Loucy (cell line): ENCODE measurements at regions not wholly inside any gene's neighbourhood (a gene's known extent, or its start where the extent isn't known, plus 50 kb on each side); places are given as distances from the start of the nearest gene placed in this dataset.

Experiments used
- H2AFZ ChIP-seq: fragments of 200-600 bp; sonication (generic); 2 replicates; pipeline ENCODE4 v1.6.0; 2016; ENCODE audit warnings: antibody characterized with exemption, mild to moderate bottlenecking, low read length, moderate library complexity
- H3F3A ChIP-seq: fragments of 200-600 bp; 2 replicates; pipeline ENCODE4 v1.6.0; 2016; ENCODE audit warnings: antibody characterized with exemption, low read depth, mild to moderate bottlenecking
- H3K27me3 ChIP-seq: fragments of 200-600 bp; sonication (generic); 2 replicates; pipeline ENCODE4 v1.6.1; 2014; ENCODE audit warnings: low read length, mild to moderate bottlenecking; ENCODE audit not compliant: insufficient read depth, poor library complexity, severe bottlenecking
- H3K36me3 ChIP-seq: fragments of 200-600 bp; sonication (generic); 2 replicates; pipeline ENCODE4 v1.6.1; 2016; ENCODE audit warnings: low read length; ENCODE audit not compliant: insufficient read depth
- H3K4me1 ChIP-seq: fragments of 200-600 bp; sonication (generic); 2 replicates; pipeline ENCODE4 v1.5.1; 2014; ENCODE audit warnings: low read length, mild to moderate bottlenecking; ENCODE audit not compliant: insufficient read depth, poor library complexity, severe bottlenecking
- H3K4me2 ChIP-seq: fragments of 200-600 bp; sonication (generic); 2 replicates; pipeline ENCODE4 v1.6.0; 2014; ENCODE audit warnings: antibody characterized with exemption, low read length, low read depth, mild to moderate bottlenecking; ENCODE audit not compliant: poor library complexity, severe bottlenecking
- H3K4me3 ChIP-seq: fragments of 200-600 bp; sonication (generic); 2 replicates; pipeline ENCODE4 v1.5.1; 2014; ENCODE audit warnings: low read length, mild to moderate bottlenecking, mixed read lengths; ENCODE audit not compliant: poor library complexity, severe bottlenecking
- H3K79me2 ChIP-seq: fragments of 200-600 bp; sonication (generic); 2 replicates; pipeline ENCODE4 v1.6.1; 2014; ENCODE audit warnings: low read length; ENCODE audit not compliant: insufficient read depth
- H3K9ac ChIP-seq: fragments of 200-600 bp; sonication (generic); 2 replicates; pipeline ENCODE4 v1.6.0; 2014; ENCODE audit warnings: mild to moderate bottlenecking, low read depth, low read length, moderate library complexity; ENCODE audit not compliant: poor library complexity, severe bottlenecking
- H3K9me2 ChIP-seq: fragments of 200-600 bp; sonication (generic); replicated peaks from 2 replicates; pipeline ENCODE4 v1.6.1; 2016; ENCODE audit warnings: low read depth, low read length, mixed read lengths
- H3K9me3 ChIP-seq: fragments of 200-600 bp; sonication (generic); 2 replicates; pipeline ENCODE4 v1.6.1; 2014; ENCODE audit warnings: mild to moderate bottlenecking, antibody characterized with exemption, low read length, low read depth; ENCODE audit not compliant: insufficient read depth
- H4K20me1 ChIP-seq: fragments of 200-600 bp; sonication (generic); 2 replicates; pipeline ENCODE4 v1.6.0; 2014; ENCODE audit warnings: antibody characterized with exemption, low read length, mild to moderate bottlenecking; ENCODE audit not compliant: insufficient read depth, poor library complexity, severe bottlenecking
- EZH2phosphoT487 ChIP-seq: fragments of 200-600 bp; IDR thresholded peaks from 2 replicates; pipeline ENCODE4 v1.6.1; 2018; ENCODE audit warnings: antibody characterized with exemption, mild to moderate bottlenecking, moderate library complexity, borderline replicate concordance
- TF ChIP-seq, protein P1 (sequence below): fragments of 200-600 bp; sonication (generic); conservative IDR thresholded peaks from 2 replicates; pipeline ENCODE4 v1.5.1; 2014; ENCODE audit warnings: mild to moderate bottlenecking, antibody characterized with exemption, low read length

DNA sequence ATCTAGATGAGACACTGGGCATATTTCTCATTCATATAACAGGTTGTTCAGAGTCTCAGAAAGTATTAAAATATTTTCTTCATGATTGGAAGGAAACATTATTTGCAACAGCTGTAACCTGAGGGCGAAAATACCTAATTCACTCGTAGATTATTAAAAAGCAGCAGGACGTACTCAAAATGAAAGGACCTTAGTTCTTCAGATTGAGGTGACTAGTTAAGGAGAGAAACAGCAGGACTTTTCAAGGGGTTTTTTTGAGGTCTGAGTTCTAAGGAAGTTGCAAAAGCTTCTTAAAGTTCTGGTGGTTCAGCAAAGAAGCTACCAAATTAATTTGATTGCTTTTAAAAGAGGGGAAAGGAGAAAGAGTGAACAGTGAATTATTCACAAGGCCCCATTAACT is 174.9 kb downstream of the TMEM161B start:
- H3K27me3 ChIP-seq, result no peaks in the 10 kb centered on the region
- H3K79me2 ChIP-seq, result no peaks in the 10 kb centered on the region
- H3K9me2 ChIP-seq, result no peaks in the 10 kb centered on the region
- TF ChIP-seq, protein P1, sequence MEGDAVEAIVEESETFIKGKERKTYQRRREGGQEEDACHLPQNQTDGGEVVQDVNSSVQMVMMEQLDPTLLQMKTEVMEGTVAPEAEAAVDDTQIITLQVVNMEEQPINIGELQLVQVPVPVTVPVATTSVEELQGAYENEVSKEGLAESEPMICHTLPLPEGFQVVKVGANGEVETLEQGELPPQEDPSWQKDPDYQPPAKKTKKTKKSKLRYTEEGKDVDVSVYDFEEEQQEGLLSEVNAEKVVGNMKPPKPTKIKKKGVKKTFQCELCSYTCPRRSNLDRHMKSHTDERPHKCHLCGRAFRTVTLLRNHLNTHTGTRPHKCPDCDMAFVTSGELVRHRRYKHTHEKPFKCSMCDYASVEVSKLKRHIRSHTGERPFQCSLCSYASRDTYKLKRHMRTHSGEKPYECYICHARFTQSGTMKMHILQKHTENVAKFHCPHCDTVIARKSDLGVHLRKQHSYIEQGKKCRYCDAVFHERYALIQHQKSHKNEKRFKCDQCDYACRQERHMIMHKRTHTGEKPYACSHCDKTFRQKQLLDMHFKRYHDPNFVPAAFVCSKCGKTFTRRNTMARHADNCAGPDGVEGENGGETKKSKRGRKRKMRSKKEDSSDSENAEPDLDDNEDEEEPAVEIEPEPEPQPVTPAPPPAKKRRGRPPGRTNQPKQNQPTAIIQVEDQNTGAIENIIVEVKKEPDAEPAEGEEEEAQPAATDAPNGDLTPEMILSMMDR, result no peak
- TF ChIP-seq EZH2phosphoT487, result no peak
- H4K20me1 ChIP-seq, result no peaks in the 10 kb centered on the region
- peak overlapping the region; percentile 47 for H2AFZ ChIP-seq
- H3K9me3 ChIP-seq, result no peaks in the 10 kb centered on the region
- peaks cover 10% of the 10 kb centered on the region for H3K4me1 ChIP-seq
- no peak overlapping the region for H3K9ac ChIP-seq
- H3K4me3 ChIP-seq, result no peak overlapping the region
- no peaks in the 10 kb centered on the region for H3F3A ChIP-seq
- H3K36me3 ChIP-seq, result no peaks in the 10 kb centered on the region
- H3K4me2 ChIP-seq, result no peak overlapping the region

DNA sequence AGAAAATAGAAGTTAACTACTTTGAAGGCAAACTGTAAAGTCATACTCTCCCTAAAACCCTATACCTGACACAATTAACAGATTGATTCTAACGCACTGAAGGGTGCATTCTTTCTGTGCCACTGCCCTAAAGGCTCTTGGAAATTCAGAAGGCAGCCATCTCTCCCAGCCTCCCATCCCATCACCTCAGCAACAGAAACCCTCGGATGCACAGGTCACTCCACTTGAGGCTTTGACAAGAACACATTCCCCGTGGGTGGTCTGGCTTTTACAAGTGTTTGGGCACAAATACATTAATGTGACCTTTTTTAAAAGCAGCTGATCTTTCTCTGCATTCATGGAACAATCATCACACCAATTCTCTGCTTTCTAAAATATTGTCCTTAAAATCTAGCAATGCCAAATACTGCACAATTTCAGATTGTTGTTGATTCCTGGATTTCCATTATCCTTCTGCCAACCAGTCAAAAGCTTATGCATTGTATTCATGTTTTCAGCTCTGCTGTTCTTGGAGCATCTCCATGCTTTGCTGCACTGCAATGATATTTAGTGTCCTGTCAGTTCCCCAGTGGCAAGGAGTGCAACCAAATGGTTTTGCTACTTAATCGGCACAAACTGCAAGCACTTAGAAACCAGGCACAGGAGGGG is 175.6 kb downstream of the TMEM161B start:
- Histone ChIP-seq H3F3A (no peaks in the 10 kb centered on the region), H3K36me3 (no peaks in the 10 kb centered on the region), H3K9ac (no peak overlapping the region), H3K4me3 (no peak overlapping the region), H4K20me1 (no peaks in the 10 kb centered on the region), H3K9me3 (no peaks in the 10 kb centered on the region), H3K4me1 (peaks cover 10% of the 10 kb centered on the region), H3K79me2 (no peaks in the 10 kb centered on the region), H3K4me2 (no peak overlapping the region), H3K9me2 (no peaks in the 10 kb centered on the region), H3K27me3 (no peaks in the 10 kb centered on the region), H2AFZ (no peak overlapping the region)
- TF ChIP-seq, protein P1, result no peak

DNA sequence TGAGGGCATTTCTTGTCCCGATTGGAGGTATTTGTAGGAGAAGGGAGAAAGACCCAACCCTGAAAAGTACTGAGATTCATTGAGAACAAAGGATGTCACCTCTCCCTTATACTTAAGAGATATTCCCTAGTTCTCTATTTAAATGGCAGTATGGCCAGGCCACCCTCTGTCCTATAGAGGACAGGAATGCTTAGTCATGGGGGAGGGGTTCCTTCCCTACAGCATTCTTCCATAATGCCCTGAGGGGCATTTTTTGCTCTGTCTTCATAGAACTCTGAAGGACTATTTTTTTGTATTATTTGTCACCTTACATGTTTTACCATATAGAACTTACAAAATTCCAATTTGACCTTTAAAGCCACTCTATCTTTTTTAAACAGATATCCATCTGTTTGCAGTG is 176.3 kb downstream of the TMEM161B start:
- no peak for TF ChIP-seq EZH2phosphoT487
- TF ChIP-seq, protein P1, result no peak
- Histone ChIP-seq H3K27me3 (no peaks in the 10 kb centered on the region), H3K36me3 (no peaks in the 10 kb centered on the region), H3K79me2 (no peaks in the 10 kb centered on the region), H3K4me1 (peaks cover 10% of the 10 kb centered on the region), H3F3A (no peaks in the 10 kb centered on the region), H3K9me2 (no peaks in the 10 kb centered on the region), H3K9ac (no peak overlapping the region), H4K20me1 (no peaks in the 10 kb centered on the region), H3K9me3 (no peaks in the 10 kb centered on the region), H2AFZ (no peak overlapping the region), H3K4me2 (no peak overlapping the region), H3K4me3 (no peak overlapping the region)
